ENCODE measurements at regions not wholly inside any gene's neighbourhood (a gene's known extent, or its start where the extent isn't known, plus 50 kb on each side); places are given as distances from the start of the nearest gene placed in this dataset.

DNA sequence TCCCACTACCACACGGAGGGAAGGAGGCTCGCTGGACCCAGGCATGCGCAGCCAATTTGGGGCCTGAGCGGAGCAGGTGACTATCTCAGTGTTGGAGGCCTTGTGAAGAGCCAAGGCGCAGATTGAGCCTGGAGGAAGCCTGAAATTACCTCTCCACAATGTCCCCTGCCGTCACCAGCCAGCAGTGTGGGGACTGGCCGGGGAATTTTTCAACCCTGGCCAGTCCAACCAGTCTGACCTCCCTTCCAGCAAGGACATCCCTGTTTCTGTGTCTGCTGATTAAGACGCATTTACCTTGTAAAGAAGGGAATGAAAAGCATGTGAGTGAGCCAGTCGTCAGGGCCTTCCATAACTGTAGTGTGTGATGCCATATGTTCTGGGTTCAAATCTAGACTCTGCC is 198.1 kb upstream of the IRX3 start:
- Histone ChIP-seq H3K36me3 (no peaks in the 10 kb centered on the region), H3K4me3 (no peak overlapping the region), H4K20me1 (no peaks in the 10 kb centered on the region), H3K9me3 (no peaks in the 10 kb centered on the region), H3K9ac (no peak overlapping the region), H3K27me3 (no peaks in the 10 kb centered on the region), H3K4me1 (no peaks in the 10 kb centered on the region), H3K27ac (no peak overlapping the region), H3K4me2 (no peak overlapping the region)
- TF ChIP-seq Cebpa-rat (IDR thresholded peaks at IDR 0.05): no peak

- no peak overlapping the region for H3K4me2 ChIP-seq
- no peaks in the 10 kb centered on the region for H3K36me3 ChIP-seq
- H3K9me3 ChIP-seq: no peaks in the 10 kb centered on the region
- no peaks in the 10 kb centered on the region for H4K20me1 ChIP-seq
- no peaks in the 10 kb centered on the region for H3K4me1 ChIP-seq
- H3K27ac ChIP-seq: no peak overlapping the region
- no peaks in the 10 kb centered on the region for H3K27me3 ChIP-seq
- H3K9ac ChIP-seq: no peak overlapping the region
- no peak for TF ChIP-seq Cebpa-rat (IDR thresholded peaks at IDR 0.05)
- no peak overlapping the region for H3K4me3 ChIP-seq
Observed at GRCh38 chr16:54482892-54483574, 196.4 kb upstream of the IRX3 start.

GRCh38 chr16:54480429-54480828 is 193.8 kb upstream of the IRX3 start:
- no peak overlapping the region for H3K4me3 ChIP-seq
- no peaks in the 10 kb centered on the region for H3K4me1 ChIP-seq
- H3K36me3 ChIP-seq: no peaks in the 10 kb centered on the region
- TF ChIP-seq Cebpa-rat (IDR thresholded peaks at IDR 0.05): no peak
- H3K9me3 ChIP-seq: peaks cover 19% of the 10 kb centered on the region
- no peaks in the 10 kb centered on the region for H4K20me1 ChIP-seq
- no peaks in the 10 kb centered on the region for H3K27me3 ChIP-seq
- no peak overlapping the region for H3K27ac ChIP-seq
- no peak overlapping the region for H3K4me2 ChIP-seq
- H3K9ac ChIP-seq: no peak overlapping the region

GRCh38 chr16:54479546-54479945 is 193.0 kb upstream of the IRX3 start:
- Histone ChIP-seq H3K27me3 (no peaks in the 10 kb centered on the region), H3K4me1 (0 out of 2 replicates have a peak, but pooled peaks cover 7% of the 10 kb centered on the region), H3K9me3 (peaks cover 19% of the 10 kb centered on the region), H3K36me3 (no peaks in the 10 kb centered on the region), H3K27ac (no peak overlapping the region), H3K9ac (no peak overlapping the region), H4K20me1 (no peaks in the 10 kb centered on the region), H3K4me2 (no peak overlapping the region), H3K4me3 (no peak overlapping the region)
- no peak for TF ChIP-seq Cebpa-rat (IDR thresholded peaks at IDR 0.05)

DNA sequence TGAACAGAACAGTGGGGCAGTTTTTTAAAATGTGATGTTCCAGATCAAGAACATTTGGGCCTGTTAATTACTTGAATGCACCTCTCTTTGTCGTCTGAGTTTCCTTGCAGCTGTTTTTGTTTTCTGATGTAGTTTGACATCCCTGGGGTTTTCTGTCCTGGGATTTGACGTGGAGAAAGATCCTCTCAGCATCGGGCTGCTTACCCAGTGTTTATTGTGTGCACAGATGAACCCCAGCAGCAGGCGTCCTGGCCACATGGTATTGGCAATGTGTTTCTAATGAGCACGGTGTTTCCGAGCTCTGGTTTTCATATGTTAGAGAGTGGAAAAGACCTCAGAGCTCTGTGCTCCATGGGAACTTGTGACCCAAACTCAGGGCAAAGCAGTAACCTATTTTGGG is 191.1 kb upstream of the IRX3 start:
- TF ChIP-seq Cebpa-rat (IDR thresholded peaks at IDR 0.05): no peak
- H3K27me3 ChIP-seq: no peaks in the 10 kb centered on the region

DNA sequence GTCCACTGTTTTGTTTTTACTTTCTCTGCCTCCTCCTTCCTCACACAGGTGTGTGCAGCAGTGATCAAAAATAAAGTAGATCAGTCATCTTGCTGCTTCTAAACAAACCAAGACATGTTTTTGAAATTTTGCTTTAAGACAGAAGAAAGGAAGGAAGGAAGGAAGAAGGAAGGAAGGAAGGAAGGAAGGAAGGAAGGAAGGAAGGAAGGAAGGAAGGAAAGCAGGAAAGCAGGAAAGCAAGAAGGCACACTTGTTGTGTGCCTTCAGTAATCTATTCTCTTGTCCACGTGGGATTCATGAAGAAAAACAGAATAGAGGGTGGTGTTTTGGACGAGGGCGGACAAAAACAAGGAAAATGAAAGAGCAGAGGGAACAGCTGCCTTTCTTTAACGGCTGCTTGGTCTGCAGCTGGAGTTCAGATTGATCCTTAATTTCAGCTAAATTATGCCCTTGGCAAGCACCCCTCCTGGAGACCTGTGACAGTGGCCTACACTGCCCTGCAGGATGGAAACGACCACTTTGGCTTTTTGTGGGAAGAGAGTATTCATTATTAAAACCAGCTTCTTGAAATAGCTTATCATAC is 188.5 kb upstream of the IRX3 start:
- Histone ChIP-seq H3K9ac (no peak overlapping the region), H3K36me3 (no peaks in the 10 kb centered on the region), H3K4me3 (no peak overlapping the region), H4K20me1 (no peaks in the 10 kb centered on the region), H3K4me2 (no peak overlapping the region), H3K4me1 (0 out of 2 replicates have a peak, but pooled peaks cover 8% of the 10 kb centered on the region), H3K27me3 (no peaks in the 10 kb centered on the region), H3K27ac (no peak overlapping the region), H3K9me3 (peaks cover 19% of the 10 kb centered on the region)
- TF ChIP-seq Cebpa-rat (IDR thresholded peaks at IDR 0.05): no peak

More for the DNA sequence above, 191.1 kb upstream of the IRX3 start:
- H3K4me2 ChIP-seq: no peak overlapping the region
- no peaks in the 10 kb centered on the region for H3K36me3 ChIP-seq
- H3K4me3 ChIP-seq: no peak overlapping the region
- H3K9ac ChIP-seq: no peak overlapping the region
- 0 out of 2 replicates have a peak, but pooled peaks cover 8% of the 10 kb centered on the region for H3K4me1 ChIP-seq
- peaks cover 19% of the 10 kb centered on the region for H3K9me3 ChIP-seq
- H3K27ac ChIP-seq: no peak overlapping the region
- no peaks in the 10 kb centered on the region for H4K20me1 ChIP-seq

DNA sequence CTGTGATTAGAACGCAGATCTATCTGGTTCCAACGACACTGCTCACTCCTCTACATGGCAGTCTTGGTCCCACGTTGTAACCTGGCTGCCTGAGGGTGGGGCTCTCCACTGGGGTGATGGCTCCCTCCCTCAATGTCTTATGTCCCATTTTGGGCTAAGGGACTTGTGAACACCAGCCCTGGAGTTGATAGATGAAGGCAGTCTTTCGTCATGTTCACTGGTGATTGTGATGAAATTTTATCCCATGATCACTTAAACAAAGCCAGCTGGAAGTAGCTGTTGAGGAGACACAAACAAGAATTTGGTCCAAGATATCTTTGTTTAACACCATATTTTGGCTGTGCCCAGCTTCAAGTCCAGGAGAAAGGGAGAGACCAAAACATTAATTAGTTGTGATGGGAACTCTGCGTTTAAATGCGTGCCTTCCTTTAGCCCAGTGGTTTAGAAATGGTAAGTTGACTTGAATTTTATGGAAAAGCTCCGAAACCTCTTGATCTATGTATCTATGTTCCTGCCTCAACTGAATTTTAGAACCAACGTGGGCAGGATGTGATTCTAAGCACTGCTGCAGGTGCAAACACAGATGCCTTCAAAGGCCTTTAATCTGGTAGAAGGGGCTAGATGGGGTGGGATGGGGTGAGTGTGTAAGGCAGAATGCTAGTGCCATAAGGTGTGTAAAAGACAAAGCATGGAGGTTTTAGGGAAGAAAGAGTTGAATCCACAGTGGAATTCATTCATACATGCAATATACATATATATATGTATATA is 186.8 kb upstream of the IRX3 start:
- Histone ChIP-seq H3K27me3 (no peaks in the 10 kb centered on the region), H3K9ac (no peak overlapping the region), H4K20me1 (no peaks in the 10 kb centered on the region), H3K36me3 (no peaks in the 10 kb centered on the region), H3K4me2 (no peak overlapping the region), H3K9me3 (peaks cover 19% of the 10 kb centered on the region), H3K27ac (no peak overlapping the region), H3K4me1 (0 out of 2 replicates have a peak, but pooled peaks cover 8% of the 10 kb centered on the region), H3K4me3 (no peak overlapping the region)
- no peak for TF ChIP-seq Cebpa-rat (IDR thresholded peaks at IDR 0.05)

GRCh38 chr16:54467398-54467797 is 180.8 kb upstream of the IRX3 start:
- Histone ChIP-seq H3K4me1 (no peaks in the 10 kb centered on the region), H3K27me3 (no peaks in the 10 kb centered on the region), H3K27ac (no peak overlapping the region), H3K4me2 (no peak overlapping the region), H3K9me3 (peaks cover 38% of the 10 kb centered on the region), H4K20me1 (no peaks in the 10 kb centered on the region), H3K36me3 (peaks cover 3% of the 10 kb centered on the region; the same call in 1 of the 2 replicates), H3K4me3 (no peak overlapping the region), H3K9ac (no peak overlapping the region)
- TF ChIP-seq Cebpa-rat (IDR thresholded peaks at IDR 0.05): no peak

DNA sequence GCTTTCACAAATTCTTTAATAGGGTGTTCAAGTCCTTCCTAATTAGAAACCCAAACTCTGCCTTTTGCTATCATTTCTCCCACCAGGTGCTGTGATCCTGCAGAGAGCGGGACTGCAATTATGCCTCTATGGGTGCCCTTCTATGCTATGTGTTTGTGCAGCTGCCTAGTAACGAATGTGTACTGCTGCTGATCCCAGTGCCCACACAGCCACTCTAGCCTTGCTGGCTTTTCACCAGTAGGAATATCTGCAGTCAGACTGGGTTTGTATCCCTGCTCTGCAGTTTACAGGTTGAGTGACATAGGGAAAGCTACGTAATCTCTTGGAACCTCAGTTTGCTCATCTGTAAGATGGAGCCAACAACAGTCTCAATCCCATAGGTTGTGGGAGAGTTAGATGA is 179.6 kb upstream of the IRX3 start:
- peaks cover 3% of the 10 kb centered on the region; the same call in 1 of the 2 replicates for H3K36me3 ChIP-seq
- H3K4me2 ChIP-seq: no peak overlapping the region
- peaks cover 9% of the 10 kb centered on the region; the same call in 1 of the 2 replicates for H3K4me1 ChIP-seq
- TF ChIP-seq Cebpa-rat (IDR thresholded peaks at IDR 0.05): no peak
- H3K9ac ChIP-seq: no peak overlapping the region
- H3K9me3 ChIP-seq: peaks cover 40% of the 10 kb centered on the region
- H3K27ac ChIP-seq: no peak overlapping the region
- no peak overlapping the region for H3K4me3 ChIP-seq
- H3K27me3 ChIP-seq: no peaks in the 10 kb centered on the region
- H4K20me1 ChIP-seq: no peaks in the 10 kb centered on the region

DNA sequence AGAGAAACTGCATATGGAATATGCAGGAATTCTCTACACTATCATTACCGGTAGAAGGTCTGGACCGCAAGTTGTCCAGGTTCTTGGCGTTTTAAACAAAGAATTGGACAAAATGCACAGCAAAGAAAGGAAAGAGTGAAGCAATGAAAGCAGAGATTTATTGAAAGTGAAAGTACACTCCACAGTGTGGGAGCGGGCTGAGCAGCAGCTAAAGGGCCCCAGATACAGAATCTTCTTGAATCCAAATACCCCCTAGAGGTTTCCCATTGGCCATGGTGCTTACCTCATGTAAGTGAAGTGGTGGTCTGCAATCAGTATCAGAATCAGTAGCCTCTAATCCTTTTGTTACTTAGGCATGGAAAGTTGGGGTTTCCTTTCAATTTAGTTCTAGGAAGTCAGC is 178.5 kb upstream of the IRX3 start:
- Histone ChIP-seq H3K4me3 (no peak overlapping the region), H3K4me1 (peaks cover 19% of the 10 kb centered on the region), H3K36me3 (peaks cover 3% of the 10 kb centered on the region; the same call in 1 of the 2 replicates), H3K27ac (no peak overlapping the region), H4K20me1 (no peaks in the 10 kb centered on the region), H3K4me2 (no peak overlapping the region), H3K9me3 (peaks cover 40% of the 10 kb centered on the region), H3K9ac (no peak overlapping the region), H3K27me3 (no peaks in the 10 kb centered on the region)
- no peak for TF ChIP-seq Cebpa-rat (IDR thresholded peaks at IDR 0.05)

Measured in BLaER1 (cell line).